ENCODE measurements at regions not wholly inside any gene's neighbourhood (a gene's known extent, or its start where the extent isn't known, plus 50 kb on each side); places are given as distances from the start of the nearest gene placed in this dataset.

DNA sequence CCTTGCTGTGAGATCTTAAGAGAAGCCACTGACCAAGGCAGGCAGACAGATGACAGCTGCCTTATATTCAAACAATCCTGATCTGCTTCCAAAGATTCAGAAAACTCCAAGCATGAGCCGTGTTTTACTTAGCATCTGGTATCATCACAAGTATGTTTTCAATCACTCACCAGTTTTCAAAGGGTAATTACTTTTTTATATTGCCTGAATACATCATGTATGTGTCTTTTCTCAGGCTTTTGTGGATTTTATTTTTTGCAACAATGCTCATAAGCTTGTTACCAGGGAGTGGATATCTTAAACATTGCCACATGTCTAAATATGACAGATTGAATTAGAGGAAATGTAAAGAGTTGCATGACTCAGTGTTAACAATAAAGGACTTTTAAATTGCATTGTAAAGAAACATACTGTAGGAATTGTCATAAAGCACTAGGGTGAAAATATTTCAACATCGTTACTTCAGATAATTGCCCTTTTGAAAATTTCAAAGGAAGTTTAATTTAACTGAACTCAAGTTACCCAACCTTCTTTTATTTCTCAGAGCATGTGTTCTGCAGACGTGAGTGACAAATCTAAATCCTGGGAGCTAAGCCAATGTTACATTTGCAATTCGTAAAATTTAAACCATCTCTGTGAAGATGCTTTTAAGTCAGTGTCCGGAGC is 326.1 kb downstream of the PLK2 start:
- Histone ChIP-seq H3K9me3 (ENCODE audit: control insufficient read depth, low read length) (no peaks in the 10 kb centered on the region), H3K9ac (ENCODE audit: extremely low read depth, low read length, poor library complexity, severe bottlenecking) (no peak overlapping the region), H3K4me1 (ENCODE audit: control insufficient read depth, insufficient read depth, low read length) (no peaks in the 10 kb centered on the region), H3K4me3 (ENCODE audit: low read length) (no peak overlapping the region), H3K36me3 (ENCODE audit: control insufficient read depth, insufficient read depth, low read length) (no peaks in the 10 kb centered on the region), H3K27me3 (ENCODE audit: control insufficient read depth, insufficient read depth, low read length, poor library complexity, severe bottlenecking) (no peaks in the 10 kb centered on the region), H3K27ac (ENCODE audit: low read depth, low read length) (no peak overlapping the region)
- Mint-ChIP-seq H3K4me3 (no peak overlapping the region), H3K27me3 (ENCODE audit: insufficient read depth) (no peaks in the 10 kb centered on the region), H3K9me3 (no peaks in the 10 kb centered on the region), H3K4me1 (no peaks in the 10 kb centered on the region), H3K27ac (no peak overlapping the region), H3K36me3 (ENCODE audit: low read depth) (no peaks in the 10 kb centered on the region)
- TF ChIP-seq CTCF (conservative IDR thresholded peaks at IDR 0.05) = no peak
- WGBS, 2 experiments (ENCODE audit: insufficient coverage in 1 of 2, insufficient read length in 1 of 2) = 86 to 90% methylated on average over 4 to 5 of the region's 5 CpGs
- no peak for DNase-seq

DNA sequence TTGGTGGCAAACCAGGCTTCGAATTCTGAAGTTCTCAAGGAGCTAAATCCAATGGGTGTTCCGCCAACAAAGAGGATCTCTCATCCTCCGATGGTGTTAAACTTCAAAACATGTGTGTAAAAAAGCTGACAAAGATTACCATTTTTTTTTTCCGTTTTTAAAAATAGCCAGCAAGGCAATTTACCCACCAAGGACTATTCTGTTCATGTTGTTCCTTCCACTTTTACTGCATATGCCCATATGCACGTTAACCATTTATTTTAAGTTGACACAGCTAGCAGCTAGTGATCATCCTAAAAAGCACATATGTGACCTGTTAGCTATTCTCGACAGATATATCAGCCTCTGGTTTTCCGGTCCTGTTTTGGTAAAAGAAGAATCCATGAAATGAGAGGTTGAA is 326.7 kb downstream of the PLK2 start:
- Mint-ChIP-seq H3K9me3 (no peaks in the 10 kb centered on the region), H3K27ac (no peak overlapping the region), H3K4me1 (no peaks in the 10 kb centered on the region), H3K27me3 (ENCODE audit: insufficient read depth) (no peaks in the 10 kb centered on the region), H3K4me3 (no peak overlapping the region), H3K36me3 (ENCODE audit: low read depth) (no peaks in the 10 kb centered on the region)
- no peak for TF ChIP-seq CTCF (conservative IDR thresholded peaks at IDR 0.05)
- 85 to 91% methylated on average over 7 of the region's 7 CpGs for WGBS, 2 experiments (ENCODE audit: insufficient coverage in 1 of 2, insufficient read length in 1 of 2)
- no peaks in the 10 kb centered on the region for H3K36me3 ChIP-seq (ENCODE audit: control insufficient read depth, insufficient read depth, low read length)
- no peaks in the 10 kb centered on the region for H3K9me3 ChIP-seq (ENCODE audit: control insufficient read depth, low read length)
- DNase-seq = no peak
- no peak overlapping the region for H3K4me3 ChIP-seq (ENCODE audit: low read length)
- no peaks in the 10 kb centered on the region for H3K27me3 ChIP-seq (ENCODE audit: control insufficient read depth, insufficient read depth, low read length, poor library complexity, severe bottlenecking)
- H3K9ac ChIP-seq (ENCODE audit: extremely low read depth, low read length, poor library complexity, severe bottlenecking) = no peak overlapping the region
- H3K4me1 ChIP-seq (ENCODE audit: control insufficient read depth, insufficient read depth, low read length) = no peaks in the 10 kb centered on the region
- H3K27ac ChIP-seq (ENCODE audit: low read depth, low read length) = no peak overlapping the region

GRCh38 chr5:58127255-58128220 is 332.3 kb downstream of the PLK2 start:
- DNase-seq = no peak
- Histone ChIP-seq H3K9ac (ENCODE audit: extremely low read depth, low read length, poor library complexity, severe bottlenecking) (no peak overlapping the region), H3K36me3 (ENCODE audit: control insufficient read depth, insufficient read depth, low read length) (no peaks in the 10 kb centered on the region), H3K4me3 (ENCODE audit: low read length) (no peak overlapping the region), H3K9me3 (ENCODE audit: control insufficient read depth, low read length) (no peaks in the 10 kb centered on the region), H3K27me3 (ENCODE audit: control insufficient read depth, insufficient read depth, low read length, poor library complexity, severe bottlenecking) (no peaks in the 10 kb centered on the region), H3K4me1 (ENCODE audit: control insufficient read depth, insufficient read depth, low read length) (peaks cover 8% of the 10 kb centered on the region), H3K27ac (ENCODE audit: low read depth, low read length) (no peak overlapping the region)
- Mint-ChIP-seq H3K4me1 (peaks cover 24% of the 10 kb centered on the region), H3K9me3 (no peaks in the 10 kb centered on the region), H3K4me3 (no peak overlapping the region), H3K36me3 (ENCODE audit: low read depth) (no peaks in the 10 kb centered on the region), H3K27me3 (ENCODE audit: insufficient read depth) (no peaks in the 10 kb centered on the region), H3K27ac (no peak overlapping the region)
- TF ChIP-seq CTCF (conservative IDR thresholded peaks at IDR 0.05) = no peak
- 89 to 90% methylated on average over 10 to 11 of the region's 11 CpGs for WGBS, 2 experiments (ENCODE audit: insufficient coverage in 1 of 2, insufficient read length in 1 of 2)

Measured in endodermal cell (in vitro differentiated cells).